GM23338 (cell line): ENCODE measurements at regions not wholly inside any gene's neighbourhood (a gene's known extent, or its start where the extent isn't known, plus 50 kb on each side); places are given as distances from the start of the nearest gene placed in this dataset.

Experiments
- ATAC-seq: fragments of 200-7000 bp; cut with Tn5 transposase; 3 replicates; pipeline ENCODE4 v1.9.1; 2020
- DNase-seq: peaks from one replicate; pipeline ENCODE4 v3.0.0-alpha.2; 2015; ENCODE audit warnings: low spot score
- H2AFZ ChIP-seq: fragments of 200-600 bp; sonication (generic); 2 replicates; pipeline ENCODE4 v1.8.0; 2016; ENCODE audit warnings: antibody characterized with exemption, mild to moderate bottlenecking, moderate library complexity
- H3F3A ChIP-seq: fragments of 200-600 bp; sonication (generic); replicated peaks from 2 replicates; pipeline ENCODE4 v1.8.0; 2017; ENCODE audit warnings: antibody characterized with exemption, mixed run types, low read depth
- H3K27ac ChIP-seq: fragments of 200-600 bp; sonication (generic); 2 replicates; pipeline ENCODE4 v1.6.1; 2016; ENCODE audit warnings: low read depth
- H3K27me3 ChIP-seq: fragments of 200-600 bp; sonication (generic); 2 replicates; pipeline ENCODE4 v1.8.0; 2016; ENCODE audit warnings: mild to moderate bottlenecking, mixed run types, moderate library complexity; ENCODE audit not compliant: insufficient read depth
- H3K36me3 ChIP-seq: fragments of 200-600 bp; sonication (generic); 2 replicates; pipeline ENCODE4 v1.8.0; 2016; ENCODE audit warnings: mild to moderate bottlenecking; ENCODE audit not compliant: insufficient read depth
- H3K4me1 ChIP-seq: fragments of 200-600 bp; sonication (generic); 2 replicates; pipeline ENCODE4 v1.8.0; 2016; ENCODE audit warnings: mild to moderate bottlenecking, moderate library complexity; ENCODE audit not compliant: insufficient read depth
- H3K4me2 ChIP-seq: fragments of 200-600 bp; sonication (generic); 2 replicates; pipeline ENCODE4 v1.7.1; 2017; ENCODE audit warnings: mixed run types
- H3K4me3 ChIP-seq: fragments of 200-600 bp; sonication (generic); 2 replicates; pipeline ENCODE4 v1.6.1; 2016; ENCODE audit warnings: mixed run types
- H3K79me2 ChIP-seq: fragments of 200-600 bp; sonication (generic); replicated peaks from 2 replicates; pipeline ENCODE4 v1.8.0; 2017; ENCODE audit warnings: mild to moderate bottlenecking; ENCODE audit not compliant: insufficient read depth
- H3K9me2 ChIP-seq: fragments of 200-600 bp; sonication (generic); 2 replicates; pipeline ENCODE4 v1.8.0; 2017; ENCODE audit not compliant: insufficient read depth
- H4K20me1 ChIP-seq: fragments of 200-600 bp; sonication (generic); replicated peaks from 2 replicates; pipeline ENCODE4 v1.8.0; 2017; ENCODE audit warnings: mild to moderate bottlenecking; ENCODE audit not compliant: insufficient read depth
- H3K27ac Mint-ChIP-seq: 2 replicates; pipeline ENCODE4 v1.8.0; 2020; ENCODE audit warnings: inconsistent platforms, mild to moderate bottlenecking, moderate library complexity, mixed read lengths
- H3K27me3 Mint-ChIP-seq: 3 replicates; pipeline ENCODE4 v1.8.0; 2022; ENCODE audit warnings: low read depth, mild to moderate bottlenecking, moderate library complexity, mixed read lengths, inconsistent platforms; ENCODE audit not compliant: insufficient read depth, poor library complexity
- H3K36me3 Mint-ChIP-seq: 3 replicates; pipeline ENCODE4 v1.8.0; 2021; ENCODE audit warnings: low read depth, mild to moderate bottlenecking, inconsistent platforms, moderate library complexity, mixed read lengths
- H3K4me1 Mint-ChIP-seq: 3 replicates; pipeline ENCODE4 v1.8.0; 2020; ENCODE audit warnings: mild to moderate bottlenecking, inconsistent platforms, mixed read lengths
- H3K4me3 Mint-ChIP-seq: 3 replicates; pipeline ENCODE4 v1.8.0; 2021; ENCODE audit warnings: moderate library complexity, mild to moderate bottlenecking, inconsistent platforms, mixed read lengths
- H3K9me3 Mint-ChIP-seq: 3 replicates; pipeline ENCODE4 v1.8.0; 2020; ENCODE audit warnings: moderate library complexity, mild to moderate bottlenecking, inconsistent platforms, mixed read lengths
- CREB1 ChIP-seq: fragments of 250-450 bp; sonication (Bioruptor Pico); IDR thresholded peaks from 2 replicates; pipeline ENCODE4 v1.5.0; 2020; ENCODE audit warnings: low read depth, mild to moderate bottlenecking, moderate library complexity
- NANOG ChIP-seq: IDR thresholded peaks from 2 replicates; pipeline ENCODE4 v1.6.1; 2016; ENCODE audit warnings: antibody characterized with exemption, borderline replicate concordance
- POLR2AphosphoS5 ChIP-seq: IDR thresholded peaks from 2 replicates; pipeline ENCODE4 v1.6.1; 2016; ENCODE audit warnings: antibody characterized with exemption, low read depth
- ZNF331 ChIP-seq: fragments of 250-450 bp; sonication (Bioruptor Pico); IDR thresholded peaks from 2 replicates; pipeline ENCODE4 v1.5.0; 2020; ENCODE audit warnings: low read depth, mild to moderate bottlenecking, moderate library complexity
- TF ChIP-seq, protein P1 (sequence below): IDR thresholded peaks from 2 replicates; pipeline ENCODE4 v1.6.1; 2016; ENCODE audit warnings: antibody characterized with exemption
- TF ChIP-seq, protein P2 (sequence below), 2 experiments: fragments of 200-600 bp in 1 of 2; sonication (generic) in 1 of 2; conservative IDR thresholded peaks; 2 replicates each; pipeline versions ENCODE4 v1.5.1 to v1.6.1; 2016 to 2017; ENCODE audit warnings: antibody characterized with exemption in 2 of 2, low read depth in 2 of 2, mild to moderate bottlenecking in 2 of 2, moderate library complexity in 1 of 2
- TF ChIP-seq, protein P3 (sequence below): fragments of 250-450 bp; sonication (Bioruptor Pico); IDR thresholded peaks from 2 replicates; pipeline ENCODE4 v1.5.0; 2020; ENCODE audit warnings: mild to moderate bottlenecking, moderate library complexity

DNA sequence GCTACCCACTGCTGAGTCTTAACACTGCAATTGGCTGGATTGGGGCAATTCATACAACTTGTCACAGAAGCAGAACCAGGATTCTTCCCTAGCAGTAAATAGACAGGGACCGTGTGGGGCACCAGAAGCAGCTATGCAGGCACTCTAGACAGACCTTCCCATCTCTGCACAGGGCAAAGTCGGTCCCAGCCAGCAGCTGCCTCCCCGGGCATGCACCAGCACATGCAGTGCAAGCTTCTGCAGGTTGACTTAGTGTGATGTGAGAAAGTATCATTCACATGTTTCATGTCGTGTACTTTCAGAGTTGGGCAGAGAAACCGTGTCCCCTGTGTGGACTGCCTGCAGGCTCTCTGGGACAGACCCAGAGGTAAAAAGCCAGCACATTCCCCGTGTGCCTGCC lies 98.0 kb upstream of the FOXA2 start (continued):
- TF ChIP-seq, protein P1, sequence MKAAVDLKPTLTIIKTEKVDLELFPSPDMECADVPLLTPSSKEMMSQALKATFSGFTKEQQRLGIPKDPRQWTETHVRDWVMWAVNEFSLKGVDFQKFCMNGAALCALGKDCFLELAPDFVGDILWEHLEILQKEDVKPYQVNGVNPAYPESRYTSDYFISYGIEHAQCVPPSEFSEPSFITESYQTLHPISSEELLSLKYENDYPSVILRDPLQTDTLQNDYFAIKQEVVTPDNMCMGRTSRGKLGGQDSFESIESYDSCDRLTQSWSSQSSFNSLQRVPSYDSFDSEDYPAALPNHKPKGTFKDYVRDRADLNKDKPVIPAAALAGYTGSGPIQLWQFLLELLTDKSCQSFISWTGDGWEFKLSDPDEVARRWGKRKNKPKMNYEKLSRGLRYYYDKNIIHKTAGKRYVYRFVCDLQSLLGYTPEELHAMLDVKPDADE: no peak
- TF ChIP-seq CREB1 (CRISPR knock-in tag) (no peak), POLR2AphosphoS5 (no peak), ZNF331 (CRISPR knock-in tag) (no peak)

DNA sequence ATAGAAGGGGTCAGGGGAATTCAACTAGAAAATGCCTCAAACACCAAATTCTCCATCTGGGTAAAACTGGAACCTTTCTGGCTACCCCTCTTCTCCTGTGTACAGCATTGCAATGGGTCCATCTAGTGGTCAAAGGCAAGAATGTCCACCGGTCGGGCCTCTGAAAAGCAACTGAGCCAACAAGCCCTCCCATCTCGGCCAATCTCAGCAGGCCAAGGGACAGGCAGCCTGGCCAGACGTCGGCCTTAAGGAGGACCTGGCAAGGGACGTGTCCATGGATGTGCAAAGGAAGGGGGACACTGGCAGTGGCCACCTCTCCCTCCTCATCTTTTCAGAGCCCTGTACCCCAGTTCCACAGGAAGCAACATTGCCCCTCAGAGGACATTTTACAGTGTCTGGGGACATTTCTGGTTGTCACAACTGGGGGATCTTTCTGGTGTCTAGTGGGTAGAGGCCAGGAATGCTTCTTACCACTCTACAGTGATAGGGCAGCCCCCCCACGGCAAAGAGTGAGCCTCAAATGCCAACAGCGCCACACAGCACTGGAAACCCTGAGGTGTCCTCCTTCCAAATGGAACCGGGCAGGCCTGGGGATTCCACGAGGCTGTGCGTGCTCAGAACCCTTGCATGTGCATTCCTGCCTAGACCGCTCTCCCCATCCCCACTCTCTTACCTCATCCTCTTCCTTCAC lies 99.8 kb upstream of the FOXA2 start:
- no peak overlapping the region for H3K4me2 ChIP-seq
- peaks cover 14% of the 10 kb centered on the region for H3K9me2 ChIP-seq
- TF ChIP-seq NANOG: no peak
- TF ChIP-seq, protein P2, sequence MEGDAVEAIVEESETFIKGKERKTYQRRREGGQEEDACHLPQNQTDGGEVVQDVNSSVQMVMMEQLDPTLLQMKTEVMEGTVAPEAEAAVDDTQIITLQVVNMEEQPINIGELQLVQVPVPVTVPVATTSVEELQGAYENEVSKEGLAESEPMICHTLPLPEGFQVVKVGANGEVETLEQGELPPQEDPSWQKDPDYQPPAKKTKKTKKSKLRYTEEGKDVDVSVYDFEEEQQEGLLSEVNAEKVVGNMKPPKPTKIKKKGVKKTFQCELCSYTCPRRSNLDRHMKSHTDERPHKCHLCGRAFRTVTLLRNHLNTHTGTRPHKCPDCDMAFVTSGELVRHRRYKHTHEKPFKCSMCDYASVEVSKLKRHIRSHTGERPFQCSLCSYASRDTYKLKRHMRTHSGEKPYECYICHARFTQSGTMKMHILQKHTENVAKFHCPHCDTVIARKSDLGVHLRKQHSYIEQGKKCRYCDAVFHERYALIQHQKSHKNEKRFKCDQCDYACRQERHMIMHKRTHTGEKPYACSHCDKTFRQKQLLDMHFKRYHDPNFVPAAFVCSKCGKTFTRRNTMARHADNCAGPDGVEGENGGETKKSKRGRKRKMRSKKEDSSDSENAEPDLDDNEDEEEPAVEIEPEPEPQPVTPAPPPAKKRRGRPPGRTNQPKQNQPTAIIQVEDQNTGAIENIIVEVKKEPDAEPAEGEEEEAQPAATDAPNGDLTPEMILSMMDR (conservative IDR thresholded peaks at IDR 0.05; ENCODE audit: low read depth in 2 of 2): peak; percentile 93
- no peaks in the 10 kb centered on the region for H3F3A ChIP-seq
- peaks cover 7% of the 10 kb centered on the region for H3K4me1 ChIP-seq
- H3K27me3 ChIP-seq: no peaks in the 10 kb centered on the region
- H3K4me3 Mint-ChIP-seq: no peak overlapping the region
- H3K27ac Mint-ChIP-seq: no peak overlapping the region
- DNase-seq: peak; percentile 90
- H3K36me3 ChIP-seq: no peaks in the 10 kb centered on the region
- H3K27ac ChIP-seq: no peak overlapping the region
- H3K36me3 Mint-ChIP-seq: peaks cover 4% of the 10 kb centered on the region; the same call in 2 of the 3 replicates
- no peaks in the 10 kb centered on the region for H4K20me1 ChIP-seq
- ATAC-seq: peak; percentile 93
- peak overlapping the region; percentile 73 for H2AFZ ChIP-seq
- no peaks in the 10 kb centered on the region for H3K79me2 ChIP-seq
- H3K27me3 Mint-ChIP-seq: peaks cover 20% of the 10 kb centered on the region
- H3K4me3 ChIP-seq: no peak overlapping the region
- peaks cover 17% of the 10 kb centered on the region for H3K9me3 Mint-ChIP-seq
- peaks cover 9% of the 10 kb centered on the region for H3K4me1 Mint-ChIP-seq

DNA sequence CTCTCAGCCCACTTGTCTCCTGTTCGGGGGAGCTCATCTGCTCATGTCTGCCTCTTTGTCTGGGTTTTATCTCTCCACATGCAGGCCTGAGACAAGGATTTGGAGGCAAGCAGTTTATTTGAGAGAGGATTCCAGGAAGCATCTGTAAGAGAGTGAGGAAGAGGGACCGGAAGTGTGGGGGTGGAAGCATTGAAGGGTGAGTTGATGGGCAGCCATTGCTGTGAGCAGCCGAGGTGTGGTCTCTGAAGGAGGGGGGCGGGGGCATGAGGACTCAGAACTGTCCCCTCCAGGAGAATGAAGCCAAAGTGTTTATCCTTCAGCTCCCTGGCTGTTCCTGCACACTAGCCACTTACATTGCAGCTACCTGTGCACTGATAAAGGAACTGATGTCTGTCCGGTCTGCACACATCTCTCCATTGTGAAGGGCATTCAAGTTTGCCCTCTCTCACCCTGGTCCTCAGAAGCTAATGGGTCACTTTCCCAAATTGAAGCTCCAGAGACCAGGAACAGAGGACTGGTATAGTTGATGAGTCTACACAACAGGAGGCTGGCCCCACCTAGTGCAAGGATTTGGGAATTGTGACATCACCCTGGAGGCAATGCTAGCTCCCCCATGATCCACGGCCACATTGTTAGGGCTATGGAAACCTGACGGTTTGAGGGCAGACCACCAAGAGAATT lies 100.5 kb upstream of the FOXA2 start:
- peak; percentile 42 for ATAC-seq
- H3K4me3 Mint-ChIP-seq: no peak overlapping the region
- no peak for TF ChIP-seq POLR2AphosphoS5
- TF ChIP-seq, protein P3, sequence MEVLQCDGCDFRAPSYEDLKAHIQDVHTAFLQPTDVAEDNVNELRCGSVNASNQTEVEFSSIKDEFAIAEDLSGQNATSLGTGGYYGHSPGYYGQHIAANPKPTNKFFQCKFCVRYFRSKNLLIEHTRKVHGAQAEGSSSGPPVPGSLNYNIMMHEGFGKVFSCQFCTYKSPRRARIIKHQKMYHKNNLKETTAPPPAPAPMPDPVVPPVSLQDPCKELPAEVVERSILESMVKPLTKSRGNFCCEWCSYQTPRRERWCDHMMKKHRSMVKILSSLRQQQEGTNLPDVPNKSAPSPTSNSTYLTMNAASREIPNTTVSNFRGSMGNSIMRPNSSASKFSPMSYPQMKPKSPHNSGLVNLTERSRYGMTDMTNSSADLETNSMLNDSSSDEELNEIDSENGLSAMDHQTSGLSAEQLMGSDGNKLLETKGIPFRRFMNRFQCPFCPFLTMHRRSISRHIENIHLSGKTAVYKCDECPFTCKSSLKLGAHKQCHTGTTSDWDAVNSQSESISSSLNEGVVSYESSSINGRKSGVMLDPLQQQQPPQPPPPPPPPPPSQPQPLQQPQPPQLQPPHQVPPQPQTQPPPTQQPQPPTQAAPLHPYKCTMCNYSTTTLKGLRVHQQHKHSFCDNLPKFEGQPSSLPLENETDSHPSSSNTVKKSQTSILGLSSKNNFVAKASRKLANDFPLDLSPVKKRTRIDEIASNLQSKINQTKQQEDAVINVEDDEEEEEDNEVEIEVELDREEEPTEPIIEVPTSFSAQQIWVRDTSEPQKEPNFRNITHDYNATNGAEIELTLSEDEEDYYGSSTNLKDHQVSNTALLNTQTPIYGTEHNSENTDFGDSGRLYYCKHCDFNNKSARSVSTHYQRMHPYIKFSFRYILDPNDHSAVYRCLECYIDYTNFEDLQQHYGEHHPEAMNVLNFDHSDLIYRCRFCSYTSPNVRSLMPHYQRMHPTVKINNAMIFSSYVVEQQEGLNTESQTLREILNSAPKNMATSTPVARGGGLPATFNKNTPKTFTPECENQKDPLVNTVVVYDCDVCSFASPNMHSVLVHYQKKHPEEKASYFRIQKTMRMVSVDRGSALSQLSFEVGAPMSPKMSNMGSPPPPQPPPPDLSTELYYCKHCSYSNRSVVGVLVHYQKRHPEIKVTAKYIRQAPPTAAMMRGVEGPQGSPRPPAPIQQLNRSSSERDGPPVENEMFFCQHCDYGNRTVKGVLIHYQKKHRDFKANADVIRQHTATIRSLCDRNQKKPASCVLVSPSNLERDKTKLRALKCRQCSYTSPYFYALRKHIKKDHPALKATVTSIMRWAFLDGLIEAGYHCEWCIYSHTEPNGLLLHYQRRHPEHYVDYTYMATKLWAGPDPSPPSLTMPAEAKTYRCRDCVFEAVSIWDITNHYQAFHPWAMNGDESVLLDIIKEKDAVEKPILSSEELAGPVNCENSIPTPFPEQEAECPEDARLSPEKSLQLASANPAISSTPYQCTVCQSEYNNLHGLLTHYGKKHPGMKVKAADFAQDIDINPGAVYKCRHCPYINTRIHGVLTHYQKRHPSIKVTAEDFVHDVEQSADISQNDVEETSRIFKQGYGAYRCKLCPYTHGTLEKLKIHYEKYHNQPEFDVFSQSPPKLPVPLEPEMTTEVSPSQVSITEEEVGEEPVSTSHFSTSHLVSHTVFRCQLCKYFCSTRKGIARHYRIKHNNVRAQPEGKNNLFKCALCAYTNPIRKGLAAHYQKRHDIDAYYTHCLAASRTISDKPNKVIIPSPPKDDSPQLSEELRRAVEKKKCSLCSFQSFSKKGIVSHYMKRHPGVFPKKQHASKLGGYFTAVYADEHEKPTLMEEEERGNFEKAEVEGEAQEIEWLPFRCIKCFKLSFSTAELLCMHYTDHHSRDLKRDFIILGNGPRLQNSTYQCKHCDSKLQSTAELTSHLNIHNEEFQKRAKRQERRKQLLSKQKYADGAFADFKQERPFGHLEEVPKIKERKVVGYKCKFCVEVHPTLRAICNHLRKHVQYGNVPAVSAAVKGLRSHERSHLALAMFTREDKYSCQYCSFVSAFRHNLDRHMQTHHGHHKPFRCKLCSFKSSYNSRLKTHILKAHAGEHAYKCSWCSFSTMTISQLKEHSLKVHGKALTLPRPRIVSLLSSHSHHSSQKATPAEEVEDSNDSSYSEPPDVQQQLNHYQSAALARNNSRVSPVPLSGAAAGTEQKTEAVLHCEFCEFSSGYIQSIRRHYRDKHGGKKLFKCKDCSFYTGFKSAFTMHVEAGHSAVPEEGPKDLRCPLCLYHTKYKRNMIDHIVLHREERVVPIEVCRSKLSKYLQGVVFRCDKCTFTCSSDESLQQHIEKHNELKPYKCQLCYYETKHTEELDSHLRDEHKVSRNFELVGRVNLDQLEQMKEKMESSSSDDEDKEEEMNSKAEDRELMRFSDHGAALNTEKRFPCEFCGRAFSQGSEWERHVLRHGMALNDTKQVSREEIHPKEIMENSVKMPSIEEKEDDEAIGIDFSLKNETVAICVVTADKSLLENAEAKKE: no peak

More for the DNA sequence above, 100.5 kb upstream of the FOXA2 start:
- Mint-ChIP-seq H3K27me3 (peaks cover 22% of the 10 kb centered on the region), H3K4me1 (peaks cover 9% of the 10 kb centered on the region), H3K9me3 (peaks cover 24% of the 10 kb centered on the region), H3K36me3 (peaks cover 7% of the 10 kb centered on the region; the same call in 2 of the 3 replicates), H3K27ac (no peak overlapping the region)
- Histone ChIP-seq H3K4me2 (no peak overlapping the region), H3K36me3 (no peaks in the 10 kb centered on the region), H3F3A (no peaks in the 10 kb centered on the region), H4K20me1 (no peaks in the 10 kb centered on the region), H3K27ac (no peak overlapping the region), H3K4me3 (no peak overlapping the region), H3K79me2 (no peaks in the 10 kb centered on the region), H3K27me3 (no peaks in the 10 kb centered on the region), H2AFZ (peak overlapping the region; percentile 72), H3K4me1 (peaks cover 4% of the 10 kb centered on the region), H3K9me2 (peaks cover 14% of the 10 kb centered on the region)
- peak; percentile 45 for DNase-seq
